HG02973 (cell line): ENCODE measurements at regions not wholly inside any gene's neighbourhood (a gene's known extent, or its start where the extent isn't known, plus 50 kb on each side); places are given as distances from the start of the nearest gene placed in this dataset.

Source experiments
- ATAC-seq: cut with Tn5 transposase; IDR thresholded peaks from one replicate; pipeline ENCODE4 v1.9.1; 2021; ENCODE audit warnings: moderate library complexity; ENCODE audit not compliant: unreplicated experiment

DNA sequence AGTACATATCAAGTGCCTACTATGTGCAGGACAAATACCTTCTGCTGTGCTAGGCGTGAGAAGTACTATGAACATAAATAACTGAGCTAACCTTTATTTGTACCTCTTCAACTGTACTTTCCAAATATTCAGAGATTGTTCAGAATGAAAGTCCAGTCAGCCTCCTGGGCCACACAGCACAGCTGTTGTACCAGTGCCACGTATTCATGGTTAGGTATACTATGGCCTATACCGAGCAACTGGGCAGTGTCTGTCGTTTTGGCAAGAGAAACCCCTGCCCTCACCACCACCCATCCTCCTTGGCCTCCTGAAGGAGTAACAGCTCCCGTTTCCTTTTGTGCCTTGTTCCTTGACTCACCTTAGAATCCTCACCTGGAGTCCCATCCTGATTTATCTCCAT, 53.0 kb downstream of the RASSF10 start:
- ATAC-seq, result no peak

DNA sequence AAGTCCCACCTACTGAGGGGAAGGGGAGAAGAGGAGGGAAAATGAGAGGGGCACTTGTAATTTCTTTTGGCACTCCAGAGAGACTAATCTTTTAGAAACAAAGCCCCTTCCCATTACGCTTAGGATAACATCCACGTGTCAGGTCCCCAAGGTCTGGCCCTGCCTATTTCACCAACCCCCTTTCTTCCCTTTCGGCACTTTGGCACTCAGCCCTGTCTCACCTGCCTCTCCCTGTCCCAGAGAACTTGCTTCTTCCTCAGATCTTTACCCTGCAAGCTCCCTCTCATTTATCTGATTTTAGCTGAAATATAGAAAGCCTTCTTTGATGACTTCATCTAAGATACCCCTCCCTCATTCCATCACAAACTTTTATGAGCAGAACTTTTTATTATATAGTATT, 55.5 kb downstream of the RASSF10 start:
- ATAC-seq, result no peak

DNA sequence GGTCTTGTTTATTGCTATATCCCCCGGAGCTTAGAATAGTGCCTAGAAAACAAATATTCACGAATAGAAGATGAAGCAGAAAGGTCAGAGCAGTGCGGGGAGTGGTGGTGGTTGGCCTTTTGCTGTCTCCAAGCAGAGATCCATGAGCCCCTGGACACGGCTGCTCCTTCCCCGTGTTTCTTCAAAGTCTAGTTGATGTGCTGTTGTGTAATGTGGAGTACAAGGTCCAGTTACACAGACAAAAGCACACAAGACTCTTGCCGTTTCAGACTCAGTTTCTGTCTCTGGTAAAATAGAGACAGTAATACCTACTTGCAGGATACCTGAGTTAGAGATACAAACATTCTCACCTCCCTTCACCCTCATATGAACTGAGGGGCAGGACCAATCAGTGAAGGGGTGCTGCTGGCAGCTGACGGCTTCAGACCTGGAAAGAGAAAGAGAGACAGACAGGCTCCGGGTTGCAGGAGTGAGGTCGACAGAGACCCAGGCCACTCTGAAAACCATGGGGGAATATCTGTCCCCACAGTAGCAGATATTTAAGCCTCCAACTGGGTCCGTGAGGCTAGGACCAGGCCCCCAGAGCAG, 56.2 kb downstream of the RASSF10 start:
- ATAC-seq, result no peak

DNA sequence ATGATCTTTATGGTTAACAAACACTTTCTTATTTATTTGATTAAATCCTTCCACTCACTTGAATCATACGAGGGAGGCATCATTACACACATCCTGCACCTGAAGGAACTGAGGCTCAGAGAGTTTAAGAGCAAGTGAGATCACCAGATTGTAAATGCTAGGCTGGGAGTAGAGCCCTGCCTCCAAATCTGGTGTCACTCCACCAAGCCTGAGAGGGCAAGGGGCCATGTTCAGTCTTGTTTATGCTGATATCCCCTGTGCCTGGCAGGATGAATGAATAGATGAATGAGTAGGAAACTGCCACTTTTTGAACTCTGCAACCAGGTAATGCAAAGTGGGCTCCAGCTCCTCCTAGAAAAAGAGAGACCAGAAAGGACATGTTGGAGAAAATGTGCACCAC, 59.1 kb downstream of the RASSF10 start:
- no peak for ATAC-seq

DNA sequence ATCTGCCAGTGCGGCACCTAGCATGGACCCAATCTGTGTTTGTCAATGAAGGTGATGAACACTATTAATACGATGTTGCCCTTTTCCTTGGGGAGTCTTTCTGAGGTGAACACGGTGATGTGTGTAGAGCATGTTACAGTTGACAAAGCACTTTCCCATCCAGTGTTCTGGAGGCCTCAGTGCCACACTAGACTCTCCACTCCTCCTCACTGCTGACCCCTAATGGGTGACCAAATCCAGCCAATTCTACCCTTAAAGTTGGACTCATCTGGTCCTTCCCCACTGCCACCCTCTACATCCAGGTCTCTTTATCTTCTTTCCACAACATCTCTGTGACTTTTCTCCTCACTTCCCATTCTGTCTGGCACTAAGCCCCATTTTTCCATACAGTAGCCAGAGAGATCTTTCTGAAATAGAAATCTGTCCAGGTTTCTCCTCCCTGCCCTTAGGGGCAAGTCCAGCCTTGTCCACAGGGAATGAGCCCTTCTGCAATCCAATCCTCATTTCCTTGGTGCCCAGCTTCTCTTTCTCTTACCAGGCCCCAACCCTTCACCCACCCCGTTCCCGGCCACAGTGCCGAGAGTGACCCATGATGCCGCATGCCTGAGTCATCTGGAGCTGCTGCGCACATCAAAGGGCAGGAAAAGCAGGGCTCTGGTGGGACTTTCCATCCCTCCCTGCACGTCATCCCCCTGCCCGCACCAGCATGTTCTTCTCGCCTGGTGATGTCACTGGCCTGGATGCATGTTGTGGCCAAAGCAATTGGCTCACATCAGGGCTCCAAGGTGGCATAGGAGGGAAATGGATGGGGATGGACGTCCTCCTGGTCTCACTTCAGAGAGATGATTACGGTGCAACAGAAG, 64.2 kb downstream of the RASSF10 start:
- no peak for ATAC-seq

DNA sequence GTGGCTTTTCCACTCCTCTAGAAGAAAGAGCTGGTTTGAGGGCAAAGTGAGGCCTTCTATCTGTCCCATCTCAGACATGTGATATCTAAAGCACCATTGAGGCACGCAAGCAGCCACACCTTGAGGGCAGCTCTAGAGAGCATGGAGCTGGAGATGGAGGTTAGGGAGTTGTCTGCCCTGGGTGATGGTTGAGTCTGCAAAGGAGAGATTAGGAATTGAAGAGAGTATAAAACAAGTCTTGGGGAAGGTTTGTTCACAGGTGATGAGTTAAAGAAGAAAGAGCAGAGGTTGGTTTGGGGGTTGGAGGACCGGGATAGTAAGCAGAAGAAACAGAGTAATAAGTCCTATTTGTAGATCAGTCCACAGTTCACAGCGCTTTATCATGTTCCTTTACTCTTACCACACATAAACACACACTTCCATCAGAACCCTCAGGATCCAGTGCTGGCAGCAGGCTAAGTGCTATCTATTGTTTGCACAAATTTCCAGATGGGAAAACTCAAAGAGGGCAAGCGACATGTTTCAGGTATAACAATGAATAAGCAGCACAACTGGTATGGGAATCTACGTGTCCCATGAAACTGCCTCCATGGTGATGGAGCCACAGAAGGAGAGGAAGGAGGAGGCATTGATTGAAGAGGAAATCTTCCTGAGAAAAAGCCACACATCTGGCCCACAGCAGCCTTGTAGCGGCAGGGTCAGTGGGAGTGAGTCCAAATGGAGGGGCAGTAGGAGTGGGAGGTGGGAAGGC, 65.8 kb downstream of the RASSF10 start:
- no peak for ATAC-seq

DNA sequence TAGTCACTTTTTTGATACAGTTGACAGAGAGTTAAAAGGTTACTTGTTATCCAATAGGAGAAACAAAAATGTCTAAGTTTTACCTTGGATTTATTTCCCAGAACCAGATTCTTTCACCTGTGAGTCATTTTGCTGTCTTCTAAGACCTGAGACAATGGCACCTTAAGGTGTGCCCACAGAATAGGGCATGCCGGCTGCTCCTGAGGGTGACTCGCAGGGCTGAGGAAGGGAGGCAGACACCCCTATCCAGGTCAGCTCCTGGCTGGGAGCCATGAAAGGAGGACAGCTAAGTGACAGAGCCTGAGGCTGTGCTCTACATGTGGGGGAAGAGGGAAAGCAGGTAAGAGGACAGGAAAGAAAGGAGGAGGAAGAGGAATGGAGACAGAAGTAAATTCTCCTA, 67.8 kb downstream of the RASSF10 start:
- no peak for ATAC-seq

DNA sequence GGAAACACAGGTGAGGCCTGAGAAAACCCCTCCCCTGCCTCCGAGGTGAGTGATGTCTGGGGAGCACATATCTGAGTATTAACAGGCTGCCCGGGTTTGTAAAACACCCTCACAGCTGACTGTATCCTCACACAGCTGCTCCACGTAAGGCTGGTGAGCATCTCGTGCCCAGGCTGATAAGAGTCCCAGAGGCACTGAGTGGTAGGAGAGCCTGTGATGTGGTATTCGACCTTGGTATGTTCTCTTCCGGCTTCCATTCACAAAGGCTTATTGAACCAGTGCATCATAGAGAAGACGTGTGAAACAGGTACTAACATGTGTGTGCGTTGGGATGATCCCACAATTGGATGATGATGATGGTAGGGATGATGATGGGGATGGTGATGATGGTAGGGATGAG, 71.7 kb downstream of the RASSF10 start:
- no peak for ATAC-seq

DNA sequence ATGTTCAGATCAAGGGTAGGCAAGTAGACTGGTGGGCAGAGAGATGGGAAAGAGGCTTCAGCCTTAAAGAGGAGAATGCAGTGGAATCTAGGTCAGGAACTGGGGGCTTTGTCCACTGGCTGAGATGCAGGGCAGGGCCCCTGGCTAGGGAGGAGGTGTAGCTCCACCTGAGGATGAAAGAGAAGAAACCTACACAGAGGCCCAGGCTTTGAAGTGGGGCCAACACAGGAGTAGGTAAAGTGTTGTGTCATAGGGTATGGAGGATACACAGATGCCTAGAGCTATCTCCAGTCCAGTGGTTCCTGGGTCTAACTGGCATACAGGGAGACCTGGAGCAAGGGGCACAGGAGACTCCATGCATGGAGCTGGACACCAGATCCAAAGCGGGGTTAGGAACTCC, 73.5 kb downstream of the RASSF10 start:
- no peak for ATAC-seq

DNA sequence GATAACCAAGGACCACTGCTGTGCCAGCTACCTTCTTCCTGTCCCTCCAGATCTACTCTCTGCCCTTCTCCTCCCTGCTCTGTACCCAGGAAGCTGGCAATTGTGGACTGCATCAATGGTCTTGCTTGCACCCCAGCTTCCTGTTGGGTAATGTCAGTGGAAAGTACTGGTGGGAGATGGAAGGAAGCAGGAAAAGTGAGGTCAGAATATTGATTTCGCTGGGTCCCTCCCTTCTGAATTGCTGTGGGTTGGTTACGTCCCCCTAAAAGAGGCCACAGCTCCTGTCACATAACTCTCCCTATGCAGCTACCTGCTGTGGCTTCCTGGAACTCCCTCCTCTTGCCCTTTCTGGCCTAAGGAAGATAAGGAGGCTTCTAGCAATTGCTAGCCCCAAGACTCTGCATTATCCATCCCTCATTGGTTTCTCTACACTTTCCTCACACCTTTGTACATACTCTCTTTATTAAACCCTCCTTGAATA, 81.2 kb downstream of the RASSF10 start:
- no peak for ATAC-seq

DNA sequence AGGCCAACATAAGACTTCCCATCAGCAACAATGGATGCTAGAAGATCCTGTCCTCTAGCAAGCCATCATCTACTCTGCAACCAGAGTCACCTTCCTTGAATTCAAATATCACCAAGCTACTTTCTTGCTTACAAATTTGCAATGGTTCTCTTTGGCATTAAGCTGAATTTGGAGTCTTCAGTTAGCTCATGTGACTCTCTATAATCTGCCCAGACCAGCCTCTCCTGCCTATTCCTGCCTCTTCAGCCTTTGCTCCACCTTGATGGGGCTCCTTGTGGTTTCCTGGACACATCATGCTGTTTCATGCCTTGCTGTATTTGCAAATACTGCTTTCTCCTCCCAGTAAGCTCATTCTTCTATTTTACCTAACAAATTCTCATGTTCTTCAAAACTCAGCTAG, 82.3 kb downstream of the RASSF10 start:
- no peak for ATAC-seq

DNA sequence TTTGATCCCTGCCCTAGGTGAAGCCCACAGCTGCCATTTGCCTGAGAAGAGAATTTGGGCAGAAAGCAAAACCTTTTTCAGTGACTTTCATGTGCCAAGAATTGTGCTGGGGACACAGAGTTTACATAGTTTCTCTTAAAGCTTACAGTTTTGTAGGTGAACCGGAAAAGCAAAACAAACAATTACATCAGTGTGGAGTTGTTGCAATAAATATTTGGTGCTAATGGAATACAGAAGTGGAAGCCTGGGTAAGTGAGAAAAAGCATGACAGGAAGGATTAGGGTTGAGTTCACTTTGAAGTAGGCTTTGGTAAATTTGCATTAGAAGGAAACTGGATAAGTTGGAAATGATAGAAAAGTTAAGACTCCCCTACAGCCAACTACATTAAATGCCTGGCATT, 82.7 kb downstream of the RASSF10 start:
- no peak for ATAC-seq

DNA sequence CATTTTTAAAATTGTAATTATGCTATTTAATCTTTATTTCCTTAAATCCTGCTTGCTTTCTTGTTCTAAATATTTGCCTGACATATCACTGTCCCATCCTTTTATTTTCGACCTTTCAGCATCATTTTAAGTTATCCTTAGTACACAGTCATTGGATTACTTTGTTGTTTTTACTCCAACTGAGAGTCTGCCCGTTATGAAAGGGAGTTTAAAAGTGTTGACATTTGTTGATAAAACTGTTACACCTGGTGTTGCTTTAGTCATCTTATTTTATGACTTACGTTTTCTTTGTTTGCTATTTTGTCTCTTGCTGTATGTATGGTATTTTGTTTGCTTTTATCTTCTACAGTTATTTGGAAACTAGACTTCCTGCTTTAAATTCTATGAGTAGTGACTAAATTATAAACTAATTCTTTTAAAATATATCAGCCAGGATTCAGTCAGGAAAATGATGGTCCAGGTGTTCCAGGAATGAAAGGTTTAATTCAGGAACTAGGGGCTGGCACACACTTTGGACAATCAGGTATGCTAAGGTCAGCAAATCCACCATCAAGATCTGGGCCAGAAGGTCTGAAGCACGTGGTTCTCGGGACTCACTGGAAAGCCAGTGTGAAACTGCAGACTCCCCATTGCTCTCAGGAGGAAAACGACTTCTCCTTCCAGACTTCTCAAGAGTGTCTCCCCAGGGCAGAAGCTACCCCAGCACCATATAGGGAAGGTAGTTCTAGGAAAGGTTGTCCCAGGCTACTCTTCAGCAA, 86.0 kb downstream of the RASSF10 start:
- no peak for ATAC-seq

DNA sequence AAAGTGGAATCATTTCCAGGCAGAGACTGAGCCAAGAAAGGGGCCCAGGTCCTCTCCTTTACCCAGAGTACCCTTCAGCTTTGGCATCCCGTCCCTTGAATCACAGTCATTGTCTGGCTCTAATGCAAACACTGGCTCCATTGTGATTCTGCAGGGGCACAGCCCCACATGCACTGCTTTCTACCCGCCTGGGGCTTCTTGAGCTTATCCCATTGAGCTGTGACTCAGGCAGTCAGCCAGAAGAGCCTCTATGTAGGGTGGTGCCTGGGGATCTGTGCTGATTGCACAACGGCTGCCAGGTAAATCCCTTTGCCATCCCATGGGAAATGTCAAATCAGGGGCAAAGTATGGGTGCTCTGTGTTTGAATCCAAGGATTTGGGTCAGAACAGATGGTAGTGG, 88.9 kb downstream of the RASSF10 start:
- ATAC-seq, result no peak

DNA sequence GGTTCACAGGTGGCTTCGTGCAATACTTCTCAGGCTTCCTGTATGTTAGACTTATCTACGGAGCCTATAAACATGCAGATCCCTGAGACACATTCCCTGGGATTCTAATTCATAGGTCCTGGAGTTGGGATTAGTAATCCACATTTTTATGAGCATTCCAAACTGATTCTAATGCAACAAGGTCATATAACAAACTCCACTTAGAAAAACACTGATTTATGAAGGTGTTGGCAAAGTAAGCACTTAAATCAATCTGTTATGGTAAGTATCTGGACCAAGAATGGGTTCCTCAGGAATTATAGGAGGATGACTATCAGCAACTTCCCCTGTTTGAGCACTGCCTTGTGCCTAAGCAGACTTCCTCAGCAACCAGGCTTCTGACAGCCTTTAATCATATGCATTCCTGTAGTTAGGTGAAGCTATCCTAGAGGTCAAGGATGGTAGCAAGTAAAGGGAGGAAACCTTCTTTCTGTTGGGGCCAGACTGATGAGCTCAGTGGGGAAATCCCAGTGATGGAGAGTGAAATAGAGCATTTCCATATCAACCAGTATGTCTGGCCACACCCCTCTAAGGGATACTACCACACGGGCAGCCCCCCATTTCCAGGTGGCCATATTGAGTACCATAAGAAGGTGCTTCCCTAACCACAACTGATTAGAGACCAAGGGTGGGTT, 89.6 kb downstream of the RASSF10 start:
- no peak for ATAC-seq

DNA sequence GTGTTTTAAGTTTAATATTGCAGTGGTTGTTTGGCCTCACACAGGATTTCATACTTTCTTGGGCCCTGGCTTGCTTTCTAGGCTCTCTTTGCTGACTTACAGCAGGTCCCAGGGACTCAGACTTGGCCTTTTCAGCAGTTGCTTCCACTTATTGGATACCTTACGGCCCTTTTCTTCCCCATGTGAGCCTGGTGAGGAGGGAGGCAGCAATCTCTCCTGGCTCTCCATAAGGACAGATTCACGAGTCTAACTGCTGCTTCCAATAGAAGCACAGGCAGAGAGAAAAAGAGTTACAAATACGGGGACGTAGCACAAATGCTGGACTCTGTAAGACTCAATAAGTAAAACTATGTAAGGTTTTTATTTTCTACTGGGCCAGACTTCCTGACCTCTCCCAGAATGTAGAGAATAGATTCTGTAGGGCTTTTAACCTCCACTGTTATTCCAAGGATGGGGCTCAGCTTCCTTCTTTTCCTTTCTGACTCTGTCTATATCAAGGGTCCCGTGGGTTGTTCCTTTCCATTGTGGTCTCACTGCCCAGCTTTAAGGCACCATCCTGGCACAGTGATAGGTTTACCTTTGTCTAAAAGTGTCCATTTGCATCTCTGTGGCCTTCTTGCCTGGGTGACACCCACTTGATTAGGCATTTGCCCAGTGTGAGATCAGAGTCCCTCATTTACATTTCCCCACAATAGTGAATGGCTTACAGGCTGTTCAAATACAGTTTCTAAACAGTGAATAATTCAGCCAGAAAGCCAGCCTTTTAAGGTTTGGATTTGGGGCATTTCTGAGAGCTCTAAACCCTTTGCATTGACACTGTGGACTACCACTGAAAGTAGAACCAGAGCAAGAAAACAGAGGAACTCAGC, 92.8 kb downstream of the RASSF10 start:
- ATAC-seq, result no peak

DNA sequence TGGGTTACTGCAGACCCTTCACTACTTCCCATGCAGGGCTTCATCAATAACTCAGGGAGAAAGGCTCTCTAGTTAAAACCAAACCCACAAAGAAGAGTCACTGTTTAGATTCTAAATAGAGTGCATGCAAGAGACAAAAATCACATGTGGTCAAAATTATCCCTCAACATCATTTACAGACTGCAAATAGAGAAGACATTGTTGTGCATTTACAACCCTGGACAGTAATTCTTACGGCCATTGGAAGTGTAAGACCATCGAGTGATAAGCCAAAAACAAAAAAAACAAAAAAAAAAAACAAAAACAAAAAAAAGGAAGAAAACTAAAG, 93.4 kb downstream of the RASSF10 start:
- no peak for ATAC-seq

DNA sequence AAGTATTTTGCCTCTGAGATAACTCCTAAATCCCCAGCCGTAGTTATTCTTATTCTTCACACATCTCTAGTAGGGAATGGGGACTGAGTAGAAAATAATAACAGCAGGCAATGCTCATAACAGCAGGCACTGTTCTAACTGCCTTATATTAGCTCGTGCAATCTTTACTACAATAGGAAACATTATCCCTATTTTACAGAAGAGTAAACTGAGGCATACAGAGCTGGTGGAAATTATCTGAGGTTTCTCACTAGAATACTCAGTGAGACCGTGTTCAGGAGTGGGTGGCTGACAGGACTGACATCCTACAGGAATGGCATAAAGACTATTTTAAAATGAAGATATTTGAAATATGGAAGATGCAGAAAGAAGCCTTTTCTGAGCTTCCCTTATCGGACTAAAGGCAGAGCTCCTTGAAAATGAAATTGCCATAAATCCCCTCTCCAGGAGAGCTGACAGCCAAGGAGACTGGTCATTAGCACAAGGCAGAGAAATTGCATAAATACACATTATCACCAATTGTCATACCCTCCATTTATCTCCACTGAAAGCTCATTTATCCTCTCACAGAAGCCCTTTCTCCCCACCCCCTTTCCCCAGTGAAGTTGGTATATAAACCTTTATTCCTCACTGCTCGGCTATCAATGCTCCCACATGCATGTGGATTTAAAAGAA, 93.9 kb downstream of the RASSF10 start:
- no peak for ATAC-seq

DNA sequence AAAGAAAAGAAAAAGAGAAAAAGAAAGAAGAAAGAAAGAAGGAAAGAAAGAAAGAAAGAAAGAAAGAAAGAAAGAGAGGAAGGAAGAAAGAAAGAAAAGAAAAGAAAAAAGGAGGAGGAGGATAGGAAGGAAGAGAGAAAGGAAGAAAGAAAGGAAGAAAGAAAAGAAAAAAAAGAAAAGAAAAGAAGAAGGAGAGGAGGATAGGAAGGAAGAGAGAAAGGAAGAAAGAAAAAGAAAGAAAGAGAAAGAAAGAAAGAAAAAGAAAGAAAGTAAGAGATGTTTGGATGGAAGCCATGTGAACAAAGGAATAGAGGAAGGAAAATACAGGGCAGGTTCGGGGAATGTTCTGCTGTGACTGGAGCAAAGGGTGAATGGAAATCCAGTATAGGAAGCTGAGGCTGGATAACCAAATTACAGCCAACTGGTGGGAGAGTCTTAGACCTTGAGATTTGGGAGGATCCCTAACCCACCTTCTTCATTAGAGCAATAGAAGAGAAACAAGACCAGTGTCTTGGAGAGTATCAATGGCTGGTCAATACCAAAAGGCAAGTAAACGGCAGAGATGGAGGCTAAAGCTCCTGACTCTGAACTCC, 94.9 kb downstream of the RASSF10 start:
- ATAC-seq, result no peak
